GM12891 (cell line): ENCODE measurements at regions not wholly inside any gene's neighbourhood (a gene's known extent, or its start where the extent isn't known, plus 50 kb on each side); places are given as distances from the start of the nearest gene placed in this dataset.

Experiments
- POLR2A ChIP-seq: IDR thresholded peaks from 2 replicates; pipeline ENCODE4 v1.6.1; 2011; ENCODE audit warnings: low read depth, low read length, control low read depth
- POLR2AphosphoS5 ChIP-seq: IDR thresholded peaks from 2 replicates; pipeline ENCODE4 v1.6.1; 2011; ENCODE audit warnings: low read depth, low read length, control low read depth

DNA sequence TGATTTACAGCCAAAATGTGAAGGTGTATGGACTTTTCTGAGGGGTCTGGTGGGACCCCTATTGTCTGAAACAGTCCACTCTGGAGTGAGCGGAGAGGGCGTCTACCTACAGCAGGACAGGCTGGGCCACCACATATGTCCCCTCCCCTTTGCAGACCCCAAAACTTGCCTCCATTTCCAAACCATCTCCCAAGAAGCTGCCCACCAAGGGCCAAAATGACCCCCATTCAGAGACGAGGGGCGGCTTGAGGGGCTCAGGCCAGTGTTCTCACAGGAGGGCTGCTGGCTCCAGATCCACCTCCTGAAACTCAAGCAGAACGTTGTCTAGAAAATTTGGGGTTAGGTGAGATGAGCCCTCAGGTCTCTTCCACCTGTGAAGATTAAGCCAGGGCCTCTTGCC, 161.1 kb upstream of the SALL3 start:
- TF ChIP-seq POLR2AphosphoS5 (no peak), POLR2A (no peak)
